GM12864 (cell line): ENCODE measurements at regions not wholly inside any gene's neighbourhood (a gene's known extent, or its start where the extent isn't known, plus 50 kb on each side); places are given as distances from the start of the nearest gene placed in this dataset.

Experiments
- DNase-seq: peaks from one replicate; pipeline ENCODE4 v3.0.0-alpha.2; 2011; ENCODE audit warnings: low read depth
- H3K4me3 ChIP-seq: 2 replicates; pipeline ENCODE4 v1.5.1; 2011; ENCODE audit warnings: mild to moderate bottlenecking, low read depth, low read length, control low read depth
- CTCF ChIP-seq: IDR thresholded peaks from 2 replicates; pipeline ENCODE4 v1.5.1; 2011; ENCODE audit warnings: low read depth, mild to moderate bottlenecking, moderate library complexity, low read length, control low read depth, inconsistent platforms; ENCODE audit errors: missing control alignments

GRCh38 chr7:16129431-16130110, 291.8 kb downstream of the CRPPA start:
- TF ChIP-seq CTCF, result no peak
- DNase-seq, result no peak
- H3K4me3 ChIP-seq, result no peak overlapping the region

GRCh38 chr7:16123117-16123770, 298.1 kb downstream of the CRPPA start:
- TF ChIP-seq CTCF, result no peak
- no peak overlapping the region for H3K4me3 ChIP-seq
- DNase-seq, result no peak

GRCh38 chr7:16121876-16122390, 299.4 kb downstream of the CRPPA start:
- no peak for DNase-seq
- no peak overlapping the region for H3K4me3 ChIP-seq
- TF ChIP-seq CTCF, result no peak

GRCh38 chr7:16115374-16115773, 306.0 kb downstream of the CRPPA start:
- TF ChIP-seq CTCF, result no peak
- no peak overlapping the region for H3K4me3 ChIP-seq
- no peak for DNase-seq

GRCh38 chr7:16114633-16115032, 306.7 kb downstream of the CRPPA start:
- DNase-seq, result no peak
- no peak for TF ChIP-seq CTCF
- H3K4me3 ChIP-seq, result no peak overlapping the region

GRCh38 chr7:16114071-16114470, 307.3 kb downstream of the CRPPA start:
- TF ChIP-seq CTCF, result no peak

More at GRCh38 chr7:16114071-16114470, 307.3 kb downstream of the CRPPA start:
- no peak overlapping the region for H3K4me3 ChIP-seq
- no peak for DNase-seq
